Loucy (cell line): ENCODE measurements at regions not wholly inside any gene's neighbourhood (a gene's known extent, or its start where the extent isn't known, plus 50 kb on each side); places are given as distances from the start of the nearest gene placed in this dataset.

Experiments
- H2AFZ ChIP-seq: fragments of 200-600 bp; sonication (generic); 2 replicates; pipeline ENCODE4 v1.6.0; 2016; ENCODE audit warnings: antibody characterized with exemption, mild to moderate bottlenecking, low read length, moderate library complexity
- H3F3A ChIP-seq: fragments of 200-600 bp; 2 replicates; pipeline ENCODE4 v1.6.0; 2016; ENCODE audit warnings: antibody characterized with exemption, low read depth, mild to moderate bottlenecking
- H3K27me3 ChIP-seq: fragments of 200-600 bp; sonication (generic); 2 replicates; pipeline ENCODE4 v1.6.1; 2014; ENCODE audit warnings: low read length, mild to moderate bottlenecking; ENCODE audit not compliant: insufficient read depth, poor library complexity, severe bottlenecking
- H3K36me3 ChIP-seq: fragments of 200-600 bp; sonication (generic); 2 replicates; pipeline ENCODE4 v1.6.1; 2016; ENCODE audit warnings: low read length; ENCODE audit not compliant: insufficient read depth
- H3K4me1 ChIP-seq: fragments of 200-600 bp; sonication (generic); 2 replicates; pipeline ENCODE4 v1.5.1; 2014; ENCODE audit warnings: low read length, mild to moderate bottlenecking; ENCODE audit not compliant: insufficient read depth, poor library complexity, severe bottlenecking
- H3K4me2 ChIP-seq: fragments of 200-600 bp; sonication (generic); 2 replicates; pipeline ENCODE4 v1.6.0; 2014; ENCODE audit warnings: antibody characterized with exemption, low read length, low read depth, mild to moderate bottlenecking; ENCODE audit not compliant: poor library complexity, severe bottlenecking
- H3K4me3 ChIP-seq: fragments of 200-600 bp; sonication (generic); 2 replicates; pipeline ENCODE4 v1.5.1; 2014; ENCODE audit warnings: low read length, mild to moderate bottlenecking, mixed read lengths; ENCODE audit not compliant: poor library complexity, severe bottlenecking
- H3K79me2 ChIP-seq: fragments of 200-600 bp; sonication (generic); 2 replicates; pipeline ENCODE4 v1.6.1; 2014; ENCODE audit warnings: low read length; ENCODE audit not compliant: insufficient read depth
- H3K9ac ChIP-seq: fragments of 200-600 bp; sonication (generic); 2 replicates; pipeline ENCODE4 v1.6.0; 2014; ENCODE audit warnings: mild to moderate bottlenecking, low read depth, low read length, moderate library complexity; ENCODE audit not compliant: poor library complexity, severe bottlenecking
- H3K9me2 ChIP-seq: fragments of 200-600 bp; sonication (generic); replicated peaks from 2 replicates; pipeline ENCODE4 v1.6.1; 2016; ENCODE audit warnings: low read depth, low read length, mixed read lengths
- H3K9me3 ChIP-seq: fragments of 200-600 bp; sonication (generic); 2 replicates; pipeline ENCODE4 v1.6.1; 2014; ENCODE audit warnings: mild to moderate bottlenecking, antibody characterized with exemption, low read length, low read depth; ENCODE audit not compliant: insufficient read depth
- H4K20me1 ChIP-seq: fragments of 200-600 bp; sonication (generic); 2 replicates; pipeline ENCODE4 v1.6.0; 2014; ENCODE audit warnings: antibody characterized with exemption, low read length, mild to moderate bottlenecking; ENCODE audit not compliant: insufficient read depth, poor library complexity, severe bottlenecking
- CTCF ChIP-seq: fragments of 200-600 bp; sonication (generic); conservative IDR thresholded peaks from 2 replicates; pipeline ENCODE4 v1.5.1; 2014; ENCODE audit warnings: mild to moderate bottlenecking, antibody characterized with exemption, low read length
- EZH2phosphoT487 ChIP-seq: fragments of 200-600 bp; IDR thresholded peaks from 2 replicates; pipeline ENCODE4 v1.6.1; 2018; ENCODE audit warnings: antibody characterized with exemption, mild to moderate bottlenecking, moderate library complexity, borderline replicate concordance

- Histone ChIP-seq H3K4me3 (no peak overlapping the region), H2AFZ (no peak overlapping the region), H3K79me2 (no peaks in the 10 kb centered on the region), H3K9me3 (no peaks in the 10 kb centered on the region; the same call in 1 of the 2 replicates), H4K20me1 (no peaks in the 10 kb centered on the region), H3K9ac (no peak overlapping the region), H3K36me3 (no peaks in the 10 kb centered on the region), H3K4me2 (no peak overlapping the region), H3K27me3 (no peaks in the 10 kb centered on the region), H3K9me2 (no peaks in the 10 kb centered on the region), H3F3A (no peaks in the 10 kb centered on the region), H3K4me1 (no peaks in the 10 kb centered on the region)
- TF ChIP-seq CTCF (no peak), EZH2phosphoT487 (no peak)
Observed at GRCh38 chr4:187070740-187071139, 347.1 kb upstream of the FAT1 start.

GRCh38 chr4:187071946-187072600, 348.4 kb upstream of the FAT1 start:
- no peaks in the 10 kb centered on the region for H3K4me1 ChIP-seq
- no peaks in the 10 kb centered on the region for H3K9me2 ChIP-seq
- H3K79me2 ChIP-seq: no peaks in the 10 kb centered on the region
- no peaks in the 10 kb centered on the region; the same call in 1 of the 2 replicates for H3K9me3 ChIP-seq
- H3K9ac ChIP-seq: no peak overlapping the region
- H4K20me1 ChIP-seq: no peaks in the 10 kb centered on the region
- H3F3A ChIP-seq: no peaks in the 10 kb centered on the region
- no peak overlapping the region for H2AFZ ChIP-seq
- no peak for TF ChIP-seq CTCF
- TF ChIP-seq EZH2phosphoT487: no peak
- H3K27me3 ChIP-seq: no peaks in the 10 kb centered on the region
- H3K36me3 ChIP-seq: no peaks in the 10 kb centered on the region
- no peak overlapping the region for H3K4me2 ChIP-seq
- H3K4me3 ChIP-seq: no peak overlapping the region

GRCh38 chr4:187073820-187074219, 350.2 kb upstream of the FAT1 start:
- H4K20me1 ChIP-seq: no peaks in the 10 kb centered on the region
- no peaks in the 10 kb centered on the region for H3K4me1 ChIP-seq
- H3K4me3 ChIP-seq: no peak overlapping the region
- no peak overlapping the region for H3K4me2 ChIP-seq
- H3F3A ChIP-seq: no peaks in the 10 kb centered on the region
- no peak overlapping the region for H3K9ac ChIP-seq
- H3K9me3 ChIP-seq: no peaks in the 10 kb centered on the region; the same call in 1 of the 2 replicates
- no peak overlapping the region for H2AFZ ChIP-seq
- H3K9me2 ChIP-seq: no peaks in the 10 kb centered on the region
- no peaks in the 10 kb centered on the region for H3K27me3 ChIP-seq
- no peaks in the 10 kb centered on the region for H3K36me3 ChIP-seq
- no peaks in the 10 kb centered on the region for H3K79me2 ChIP-seq
- TF ChIP-seq EZH2phosphoT487 (no peak), CTCF (no peak)
